ENCODE measurements at regions not wholly inside any gene's neighbourhood (a gene's known extent, or its start where the extent isn't known, plus 50 kb on each side); places are given as distances from the start of the nearest gene placed in this dataset.
"Not testable (repeated sequence)": the region's sequence is repeated elsewhere in the genome, so short reads cannot be mapped to it uniquely, and the experiment has no call there.

DNA sequence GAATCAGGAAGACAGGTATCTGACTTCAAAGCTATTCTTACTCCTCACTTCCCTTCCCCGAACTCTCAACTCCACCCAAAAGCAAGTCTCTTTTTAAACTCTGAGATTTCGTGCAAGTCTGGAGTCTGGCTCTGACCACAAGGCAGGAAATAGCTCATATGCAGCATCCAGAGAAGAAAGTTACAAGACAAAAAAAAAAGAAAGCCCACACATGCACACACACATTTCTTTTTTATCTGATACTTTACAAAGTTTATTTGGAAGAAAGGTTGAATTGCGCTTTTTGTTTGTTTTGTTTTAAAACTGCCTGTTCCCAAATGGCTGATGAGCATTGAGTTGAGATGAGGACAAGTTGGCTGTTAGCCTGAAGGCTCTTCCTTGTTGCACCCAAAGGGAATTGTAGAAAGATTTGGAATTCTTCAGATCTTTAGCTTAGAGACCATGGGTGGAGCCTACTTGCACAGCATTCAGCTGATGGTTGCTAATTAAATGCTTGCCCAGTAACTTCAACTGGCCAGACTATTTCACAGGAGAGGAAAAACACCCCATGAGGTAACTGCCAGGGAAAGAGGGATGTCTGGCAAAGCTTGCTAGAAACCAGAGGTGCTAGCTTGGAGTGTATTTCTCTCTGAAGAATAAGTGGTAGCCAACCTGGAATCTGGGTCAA lies 490.3 kb downstream of the TTLL7 start:
- DNase-seq = no peak

GRCh38 chr1:83505148-83505547 lies 493.8 kb downstream of the TTLL7 start:
- DNase-seq = no peak

GRCh38 chr1:83503153-83503552 lies 495.8 kb downstream of the TTLL7 start:
- no peak for DNase-seq

GRCh38 chr1:83500987-83501591 lies 497.8 kb downstream of the TTLL7 start:
- DNase-seq = no peak

GRCh38 chr1:83500531-83500930 lies 498.4 kb downstream of the TTLL7 start:
- DNase-seq = no peak

- no peak for DNase-seq
Measured at GRCh38 chr1:83499998-83500397, 498.9 kb downstream of the TTLL7 start.

GRCh38 chr1:83497563-83497962 lies 501.4 kb downstream of the TTLL7 start:
- DNase-seq = peak; percentile 5

DNA sequence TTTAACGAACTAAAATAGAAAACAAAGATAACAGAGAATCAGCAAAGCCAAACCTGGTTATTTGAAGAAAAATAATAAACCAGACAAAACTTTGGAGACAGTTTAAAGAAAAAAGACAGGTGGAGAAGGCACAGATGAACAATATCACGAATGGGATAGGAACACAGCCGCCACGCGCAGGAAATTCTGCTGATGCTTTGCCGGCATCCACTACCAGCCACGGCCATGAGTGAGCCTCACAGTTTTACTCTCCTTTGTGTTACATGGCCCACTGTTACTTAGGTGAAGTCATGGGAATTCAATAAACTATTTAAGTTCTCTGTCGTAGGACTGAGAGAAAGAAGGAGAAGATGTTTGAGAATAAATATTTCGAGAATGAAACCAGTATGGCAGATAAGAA lies 503.4 kb downstream of the TTLL7 start:
- no peak for DNase-seq

DNA sequence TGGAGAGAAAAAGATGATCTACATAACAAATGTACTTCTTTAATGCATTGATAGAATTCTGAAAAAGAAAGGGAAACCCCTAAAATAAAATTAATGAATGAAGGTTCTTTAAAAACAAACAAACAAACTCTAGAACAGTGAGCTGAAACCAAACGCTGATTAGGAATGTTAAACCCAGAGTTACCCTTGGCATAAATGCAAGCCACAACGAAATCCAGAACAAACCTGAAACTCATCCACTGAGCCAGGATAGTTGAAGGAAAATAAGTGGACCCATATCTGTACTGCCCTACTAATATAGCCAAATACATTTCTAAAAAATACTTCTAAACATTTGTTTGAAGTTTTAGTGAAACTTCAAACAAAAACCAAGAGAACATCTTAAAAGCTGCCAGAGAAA lies 505.3 kb downstream of the TTLL7 start:
- no peak for DNase-seq

DNA sequence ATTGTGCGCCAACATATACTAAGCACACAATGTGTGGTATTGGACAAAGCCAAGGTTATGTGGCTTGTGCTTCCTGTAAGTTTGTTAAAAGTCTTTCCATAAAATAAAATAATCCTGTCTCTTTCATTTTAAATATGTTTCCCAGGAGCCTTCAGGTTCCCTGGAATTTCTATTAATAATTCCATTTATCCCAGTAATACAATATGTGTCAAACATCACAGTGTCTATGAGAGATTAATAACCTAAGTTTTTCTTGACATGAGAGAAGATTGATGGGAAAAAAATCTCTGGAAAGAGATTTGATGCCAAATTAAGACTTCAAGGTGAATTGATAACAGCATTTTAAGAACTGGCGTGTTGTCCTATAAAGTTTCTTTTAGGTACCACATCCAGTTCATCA lies 507.0 kb downstream of the TTLL7 start:
- no peak for DNase-seq

- DNase-seq = no peak
Measured at GRCh38 chr1:83490988-83491387, 507.9 kb downstream of the TTLL7 start.

DNA sequence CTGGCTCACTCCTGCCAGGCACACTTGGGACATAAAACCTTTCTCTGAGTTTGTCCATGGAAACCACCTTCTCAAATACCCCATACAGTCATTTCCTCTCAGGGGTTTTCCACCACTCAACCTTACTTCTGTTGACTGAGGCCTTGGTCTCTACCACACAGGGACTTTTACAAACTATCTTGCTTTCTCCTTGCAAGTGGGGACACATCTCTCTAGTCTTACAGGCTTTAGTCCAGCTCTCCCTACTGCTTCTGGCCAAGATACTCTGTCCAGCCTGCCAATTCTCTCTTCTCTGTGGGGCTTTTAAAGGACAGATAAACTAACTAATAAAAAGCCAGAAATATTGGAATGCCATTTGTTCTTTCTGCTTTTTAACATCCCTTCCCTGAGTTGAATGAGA lies 510.8 kb downstream of the TTLL7 start:
- not testable (repeated sequence) for DNase-seq

- not testable (repeated sequence) for DNase-seq
Measured at GRCh38 chr1:83487460-83487859, 511.5 kb downstream of the TTLL7 start.

DNA sequence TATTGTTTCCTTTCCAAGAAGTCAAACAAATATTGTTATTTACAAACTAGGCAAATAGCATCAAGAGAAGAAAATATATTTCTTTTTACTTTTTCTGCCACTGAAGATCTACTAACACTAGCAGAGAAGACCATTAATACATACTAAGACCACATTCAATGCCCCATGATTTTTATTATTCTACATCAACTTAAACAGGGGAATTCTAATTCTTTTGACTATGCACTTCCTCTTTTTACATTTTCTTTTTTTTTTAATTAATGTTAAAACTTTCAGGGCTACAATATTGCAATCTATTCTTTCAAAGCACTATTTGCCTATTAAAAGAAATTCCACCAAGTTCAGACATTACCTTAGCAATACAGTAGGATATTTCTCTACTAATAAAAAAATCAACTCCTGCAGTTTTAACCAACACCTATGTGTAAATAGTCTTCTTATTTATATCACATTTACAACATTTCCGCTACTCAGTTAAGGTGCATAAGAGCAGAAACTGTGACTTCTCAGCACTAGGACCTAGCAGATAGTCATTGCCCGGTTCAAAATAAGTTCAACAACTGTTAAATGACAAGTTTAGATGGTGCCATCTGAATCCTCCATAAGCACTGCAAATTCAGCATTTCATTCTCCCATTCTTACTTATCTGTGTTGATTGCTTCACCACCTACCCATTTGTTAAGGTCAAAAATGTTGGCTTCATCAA lies 513.5 kb downstream of the TTLL7 start:
- not testable (repeated sequence) for DNase-seq

DNA sequence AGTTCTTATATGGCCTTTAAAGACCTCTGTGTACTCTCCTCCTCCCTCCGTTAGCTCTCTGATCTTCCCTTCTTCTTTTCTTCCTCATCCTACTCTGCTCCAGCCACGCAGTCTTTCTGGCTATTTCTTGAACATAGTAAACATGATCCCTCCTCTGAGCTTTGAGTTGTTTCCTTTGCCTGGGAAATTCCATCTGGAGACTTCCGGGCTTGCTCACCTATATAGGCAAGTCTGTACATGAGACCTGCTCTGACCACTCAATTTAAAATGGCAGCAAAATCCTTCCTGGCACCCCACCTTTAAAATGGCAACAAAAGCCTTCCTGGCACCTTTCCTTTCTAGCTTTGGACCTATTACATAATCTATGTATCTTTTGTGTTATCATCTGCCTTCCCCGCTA lies 517.6 kb downstream of the TTLL7 start:
- not testable (repeated sequence) for DNase-seq

GRCh38 chr1:83479591-83480239 lies 519.2 kb downstream of the TTLL7 start:
- DNase-seq = not testable (repeated sequence)

DNA sequence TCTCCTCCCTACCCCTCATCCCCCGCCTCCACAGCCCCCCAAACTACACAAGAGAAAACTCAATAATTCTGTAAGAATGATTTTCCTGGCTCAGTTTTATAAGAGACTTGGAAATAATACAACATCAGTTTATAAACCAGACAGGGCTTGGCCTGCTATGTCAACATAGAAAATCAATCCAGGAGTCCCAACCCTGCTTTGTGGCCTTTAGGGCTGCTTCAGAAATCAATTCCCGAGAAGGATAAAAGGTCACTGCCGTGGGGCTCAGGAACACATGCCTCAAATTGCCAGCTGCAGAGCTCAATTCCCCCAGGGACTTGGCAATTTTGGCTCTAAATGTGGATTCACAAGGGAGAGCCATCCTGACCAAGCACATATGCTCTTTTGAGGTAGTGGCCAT lies 520.8 kb downstream of the TTLL7 start:
- DNase-seq = not testable (repeated sequence)

DNA sequence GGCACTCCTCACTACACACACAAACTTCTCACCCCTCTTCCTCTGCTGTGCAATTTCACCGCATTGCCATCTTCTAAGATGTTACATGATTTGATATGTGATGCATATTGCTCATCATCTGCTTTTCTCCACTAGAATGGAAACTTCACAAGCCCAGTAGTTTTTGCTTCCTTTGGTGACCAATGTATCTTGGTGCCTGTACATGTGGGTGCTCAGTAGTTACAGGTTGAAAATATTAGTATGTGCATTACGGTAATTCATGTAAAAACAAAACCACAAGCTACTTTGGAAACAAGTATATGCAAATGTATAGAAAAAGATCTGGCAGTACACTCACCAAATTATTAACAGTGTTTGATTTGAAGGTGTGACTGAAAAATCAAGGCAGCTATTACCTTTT lies 522.4 kb downstream of the TTLL7 start:
- not testable (repeated sequence) for DNase-seq

DNA sequence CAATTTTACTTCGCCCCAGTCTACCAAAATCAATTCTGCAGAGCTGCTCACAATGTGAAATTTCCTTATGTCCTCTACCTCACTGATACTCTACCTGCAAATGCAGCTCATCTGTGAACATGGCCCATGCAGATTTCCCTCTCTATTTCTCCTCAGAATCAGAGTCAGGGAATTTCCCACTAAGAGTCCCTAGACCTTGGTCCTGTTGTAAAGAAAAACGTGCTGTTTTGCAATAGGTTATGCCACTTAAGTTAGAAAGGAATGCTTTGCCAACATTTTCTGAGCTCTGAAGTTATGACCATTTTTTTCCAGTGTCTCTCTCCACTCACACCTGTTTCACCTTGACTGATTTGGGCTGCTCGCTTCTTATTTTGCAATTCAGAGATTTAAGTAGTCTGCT lies 524.0 kb downstream of the TTLL7 start:
- not testable (repeated sequence) for DNase-seq

GRCh38 chr1:83473986-83474385 lies 524.9 kb downstream of the TTLL7 start:
- DNase-seq = not testable (repeated sequence)

DNA sequence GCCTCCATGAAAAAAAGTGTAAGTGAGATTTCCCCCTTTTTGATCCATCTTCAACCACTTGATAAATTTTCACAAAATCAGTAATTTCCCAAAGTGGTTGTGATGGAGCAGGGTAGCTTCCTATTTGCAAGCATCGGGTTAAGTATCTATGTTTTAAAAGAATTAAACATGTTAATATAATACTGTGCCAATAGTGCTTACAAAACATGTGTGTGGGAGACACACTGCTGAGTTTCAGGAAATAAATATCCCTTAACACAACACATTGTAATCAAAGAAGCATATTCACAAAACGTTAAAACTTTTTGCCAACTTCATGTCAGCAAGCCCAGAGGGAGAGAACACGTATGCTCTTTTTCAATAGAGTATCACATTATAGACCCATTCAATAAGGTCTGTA lies 526.9 kb downstream of the TTLL7 start:
- DNase-seq = not testable (repeated sequence)

GRCh38 chr1:83471272-83471671 lies 527.7 kb downstream of the TTLL7 start:
- not testable (repeated sequence) for DNase-seq

DNA sequence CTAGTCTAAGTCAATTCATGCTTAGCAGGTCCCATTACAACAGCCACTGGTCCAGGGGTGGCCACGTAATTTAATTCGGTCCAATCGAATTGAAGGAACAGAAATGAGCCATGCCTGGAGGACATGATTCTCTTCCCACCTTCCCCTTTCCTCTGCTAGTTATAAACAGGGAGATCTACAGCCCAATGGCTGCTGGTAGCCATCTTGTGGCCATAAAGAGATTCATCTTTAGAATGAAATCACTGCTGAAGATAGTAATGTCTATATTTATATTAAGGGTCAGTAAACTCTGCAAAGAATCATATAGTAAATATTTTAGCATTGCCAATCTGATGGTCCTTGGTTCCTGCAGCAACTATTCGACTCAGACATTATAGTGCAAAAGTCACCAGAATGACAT lies 530.6 kb downstream of the TTLL7 start:
- peak; percentile 0 for DNase-seq
